GM19238 (cell line): ENCODE measurements at regions not wholly inside any gene's neighbourhood (a gene's known extent, or its start where the extent isn't known, plus 50 kb on each side); places are given as distances from the start of the nearest gene placed in this dataset.
"Not testable (repeated sequence)": the region's sequence is repeated elsewhere in the genome, so short reads cannot be mapped to it uniquely, and the experiment has no call there.

Experiments
- DNase-seq: peaks from one replicate; pipeline ENCODE4 v3.0.0; 2011; ENCODE audit warnings: low spot score; ENCODE audit not compliant: insufficient read length

GRCh38 chr12:77224346-77224745, 159.0 kb upstream of the E2F7 start:
- DNase-seq: no peak

DNA sequence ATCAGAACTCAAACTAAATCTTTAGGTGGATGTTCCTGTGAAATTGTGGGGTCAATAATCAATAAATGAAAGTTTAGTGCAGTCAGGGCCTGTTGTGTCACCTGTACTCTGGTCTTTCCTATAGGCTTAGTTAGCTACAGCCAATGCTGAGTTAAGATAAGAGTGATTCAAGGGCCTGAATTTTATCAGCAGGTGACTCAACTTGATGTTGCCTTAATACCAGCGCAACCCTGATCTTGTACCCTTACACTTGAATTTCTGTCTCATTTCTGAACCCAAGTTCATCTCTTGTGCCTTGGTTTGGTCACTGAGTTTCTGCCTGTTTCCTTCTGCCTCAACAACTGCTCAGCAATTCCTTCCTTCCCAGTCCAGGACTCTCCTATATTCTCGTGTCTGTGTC, 157.0 kb upstream of the E2F7 start:
- no peak for DNase-seq

- no peak for DNase-seq
Measured at GRCh38 chr12:77220586-77220985, 155.2 kb upstream of the E2F7 start.

- DNase-seq: no peak
Measured at GRCh38 chr12:77218278-77218677, 152.9 kb upstream of the E2F7 start.

DNA sequence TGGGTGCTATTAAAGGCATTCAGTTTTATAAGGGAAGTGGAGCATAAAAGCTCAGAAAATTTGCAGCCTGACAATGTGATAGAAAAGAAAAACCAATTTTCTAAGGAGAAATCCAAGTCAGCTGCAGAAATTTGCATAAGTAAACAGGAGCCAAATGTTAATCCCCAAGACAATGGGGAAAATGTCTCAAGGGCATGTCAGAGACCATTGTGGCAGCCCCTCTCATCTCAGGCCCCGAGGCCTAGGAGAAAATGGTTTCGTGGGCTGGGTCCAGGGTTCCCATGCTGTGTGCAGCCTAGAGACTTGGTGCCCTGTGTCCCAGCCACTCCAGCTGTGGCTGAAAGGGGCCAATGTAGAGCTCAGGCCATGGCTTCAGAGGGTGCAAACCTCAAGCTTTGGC, 150.8 kb upstream of the E2F7 start:
- DNase-seq: not testable (repeated sequence)

DNA sequence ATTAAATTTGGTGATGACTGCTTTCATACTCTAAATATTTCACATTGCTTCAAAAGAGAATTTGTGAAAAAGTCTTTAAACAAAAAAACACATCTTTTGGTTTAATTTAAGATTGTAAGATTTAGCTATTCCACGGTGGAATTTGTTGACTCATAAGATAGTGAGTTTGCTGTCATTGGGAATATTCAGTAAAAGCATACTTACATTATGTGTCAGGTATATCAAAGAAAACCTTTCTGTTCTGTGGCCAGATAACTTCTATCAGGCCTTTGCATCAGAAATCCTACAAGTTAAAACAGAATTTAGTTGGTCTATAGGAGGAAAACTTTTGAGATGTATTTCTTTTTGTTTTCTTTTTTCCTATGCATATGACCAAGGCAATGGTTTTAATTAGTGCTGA, 148.8 kb upstream of the E2F7 start:
- DNase-seq: no peak

DNA sequence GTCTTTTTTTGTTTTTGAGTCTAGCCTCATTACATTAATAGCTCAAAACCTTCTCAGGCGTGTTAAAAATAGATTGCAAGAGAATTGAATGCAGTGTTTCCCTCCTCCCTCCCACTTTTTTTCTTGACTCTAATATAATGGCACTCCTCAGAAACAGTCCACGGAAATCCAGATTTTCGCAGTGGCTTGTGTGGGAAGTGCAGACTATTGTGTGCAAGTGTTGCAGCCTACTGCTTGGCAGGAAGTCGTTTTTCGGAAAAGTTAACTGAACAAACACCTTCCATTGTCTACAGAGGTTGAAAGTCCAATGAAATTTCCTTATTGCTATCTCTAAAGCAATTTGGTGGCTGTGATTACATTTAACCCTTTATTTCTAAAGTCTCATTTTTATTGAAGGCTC, 147.9 kb upstream of the E2F7 start:
- no peak for DNase-seq

DNA sequence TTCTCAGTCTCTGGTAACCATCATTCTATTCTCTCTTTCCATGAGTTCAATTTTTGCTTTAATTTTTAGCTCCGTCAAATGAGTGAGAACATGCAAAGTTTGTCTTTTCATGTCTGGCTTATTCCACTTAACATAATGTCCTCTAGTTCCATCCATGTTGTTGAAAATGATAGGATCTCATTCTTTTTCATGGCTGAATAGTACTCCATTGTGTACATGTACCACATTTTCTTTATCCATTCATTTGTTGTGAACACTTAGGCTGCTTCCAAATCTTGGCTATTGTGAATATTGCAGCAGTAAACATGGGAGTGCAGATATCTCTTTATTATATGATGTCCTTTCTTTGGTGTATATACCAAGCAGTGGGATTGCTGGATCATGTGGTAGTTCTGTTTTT, 145.4 kb upstream of the E2F7 start:
- no peak for DNase-seq

- DNase-seq: no peak
Measured at GRCh38 chr12:77204083-77204482, 138.7 kb upstream of the E2F7 start.

DNA sequence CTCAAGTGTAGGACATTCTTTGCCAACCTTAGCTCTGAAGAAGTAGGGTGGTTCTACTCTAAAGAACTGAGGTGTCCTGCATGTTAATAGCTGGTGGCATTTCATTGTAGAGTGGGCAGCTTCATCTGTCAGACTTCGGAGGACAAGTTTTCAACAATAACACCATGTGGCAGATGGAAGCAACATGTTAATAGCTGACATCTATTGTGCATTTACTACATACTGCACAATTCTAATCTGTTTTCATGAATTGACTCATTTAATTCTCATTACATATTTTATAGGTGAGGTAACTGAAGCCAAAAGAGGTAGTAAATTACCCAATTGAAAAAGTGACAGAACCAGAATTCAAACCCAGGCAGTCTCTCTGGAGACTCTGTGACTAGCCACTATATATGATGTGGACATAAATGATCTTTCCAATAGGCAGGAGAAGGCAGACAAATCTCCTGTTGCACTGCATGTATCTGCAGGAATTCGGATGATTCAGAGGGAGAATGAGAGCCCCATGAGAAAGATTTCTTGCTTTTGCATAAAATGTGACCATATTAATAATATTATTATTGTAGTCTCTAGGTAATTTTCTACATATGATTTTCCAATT, 137.2 kb upstream of the E2F7 start:
- no peak for DNase-seq

DNA sequence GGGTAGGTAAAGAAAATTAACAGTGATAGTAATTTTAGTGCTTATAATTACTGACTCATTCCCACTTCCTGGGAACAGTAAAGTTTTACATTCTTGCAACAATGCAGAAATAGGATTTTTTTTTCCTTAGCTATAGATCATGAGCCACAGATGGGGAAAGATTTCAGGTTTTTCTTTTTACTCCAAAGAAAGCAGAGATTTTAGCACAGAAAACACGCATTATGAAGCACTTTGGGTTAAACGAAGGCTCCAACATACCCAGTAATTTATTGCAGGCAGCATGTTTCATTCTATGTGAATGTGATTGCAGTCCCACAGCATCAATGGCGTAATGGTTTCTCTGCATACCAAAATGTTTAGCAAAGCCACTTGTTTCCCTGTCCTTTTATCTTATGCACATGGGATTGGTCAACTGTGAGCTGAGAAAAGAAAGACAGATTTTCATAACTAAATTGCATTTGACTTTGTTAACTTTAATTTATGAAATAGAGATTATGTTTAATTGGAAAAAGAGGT, 124.6 kb upstream of the E2F7 start:
- DNase-seq: no peak

DNA sequence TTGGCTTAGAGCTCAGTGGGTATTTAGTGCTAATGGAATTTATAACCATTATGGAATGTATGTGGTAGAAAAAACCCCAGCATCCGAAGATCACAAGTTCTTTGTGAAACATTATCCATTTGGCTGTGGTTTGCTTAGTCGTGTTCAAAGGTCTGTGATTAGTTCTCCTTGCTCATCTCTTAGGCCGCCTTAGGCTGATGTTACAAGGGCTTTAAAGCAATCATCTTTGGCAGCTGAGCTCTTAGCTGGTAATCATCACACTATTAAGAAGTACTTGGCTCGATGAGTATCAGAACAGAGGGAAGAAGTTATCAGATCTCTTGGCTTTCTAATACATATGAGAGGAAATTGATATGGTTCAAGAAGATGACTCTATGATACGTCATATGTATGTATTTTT, 124.1 kb upstream of the E2F7 start:
- no peak for DNase-seq

GRCh38 chr12:77179515-77179914, 114.1 kb upstream of the E2F7 start:
- no peak for DNase-seq

GRCh38 chr12:77167801-77168200, 102.4 kb upstream of the E2F7 start:
- no peak for DNase-seq

DNA sequence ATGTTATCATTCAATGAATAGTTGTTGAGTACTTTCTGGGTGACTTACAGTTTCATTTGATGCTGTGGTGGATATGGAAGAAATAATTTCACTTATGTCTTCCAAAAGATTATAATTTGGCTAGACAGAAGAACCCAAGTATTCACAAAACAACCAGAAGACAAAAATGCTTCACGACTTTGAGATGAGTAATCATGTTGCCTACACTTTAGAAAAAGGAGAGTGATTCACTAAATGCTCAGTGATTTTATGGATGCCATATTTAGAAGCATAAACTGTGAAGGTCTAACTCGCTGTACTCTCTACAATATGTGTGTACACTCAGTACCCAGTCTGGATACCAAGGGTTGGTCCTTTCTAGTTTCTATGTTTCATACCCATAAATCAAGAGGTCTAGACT, 101.3 kb upstream of the E2F7 start:
- no peak for DNase-seq

- no peak for DNase-seq
Measured at GRCh38 chr12:77163074-77164038, 98.0 kb upstream of the E2F7 start.

- no peak for DNase-seq
Measured at GRCh38 chr12:77161944-77162343, 96.6 kb upstream of the E2F7 start.

DNA sequence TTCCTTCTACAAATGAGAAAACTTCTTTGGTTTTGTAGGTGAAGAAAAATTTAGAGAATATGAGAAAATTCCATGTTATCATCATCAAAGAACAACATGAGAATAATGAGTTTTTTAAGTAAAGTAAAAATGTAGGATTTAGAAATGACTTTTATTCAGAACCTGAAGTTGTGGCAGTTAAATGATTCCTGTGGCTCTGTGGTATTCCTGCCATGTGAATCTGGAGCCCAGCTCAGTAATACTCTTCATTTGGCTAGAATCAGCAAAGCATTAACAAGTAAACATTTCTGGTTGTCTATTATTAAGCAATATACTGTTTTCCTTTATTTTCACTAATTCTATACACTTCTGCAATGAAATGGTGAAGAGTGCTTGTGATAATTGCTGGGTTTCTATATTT, 95.6 kb upstream of the E2F7 start:
- no peak for DNase-seq

DNA sequence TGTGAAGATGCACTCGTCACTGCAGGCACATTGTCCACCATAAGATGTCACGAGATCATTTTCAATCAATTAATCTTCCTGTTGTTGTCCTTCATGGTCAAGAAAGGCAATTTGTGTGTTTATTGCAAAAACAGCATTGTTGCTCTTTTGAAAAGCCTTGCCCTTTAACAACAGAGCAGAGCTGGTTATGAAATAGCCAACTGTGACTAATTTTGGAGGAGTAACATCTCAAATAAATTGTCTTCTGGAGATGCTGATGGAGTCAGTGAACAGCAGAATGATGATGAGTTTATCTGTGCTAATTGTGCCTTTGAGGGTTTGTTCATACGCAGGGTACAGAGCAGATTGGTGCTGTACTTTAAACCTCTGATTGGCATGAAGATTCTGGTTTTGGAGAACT, 88.3 kb upstream of the E2F7 start:
- no peak for DNase-seq

DNA sequence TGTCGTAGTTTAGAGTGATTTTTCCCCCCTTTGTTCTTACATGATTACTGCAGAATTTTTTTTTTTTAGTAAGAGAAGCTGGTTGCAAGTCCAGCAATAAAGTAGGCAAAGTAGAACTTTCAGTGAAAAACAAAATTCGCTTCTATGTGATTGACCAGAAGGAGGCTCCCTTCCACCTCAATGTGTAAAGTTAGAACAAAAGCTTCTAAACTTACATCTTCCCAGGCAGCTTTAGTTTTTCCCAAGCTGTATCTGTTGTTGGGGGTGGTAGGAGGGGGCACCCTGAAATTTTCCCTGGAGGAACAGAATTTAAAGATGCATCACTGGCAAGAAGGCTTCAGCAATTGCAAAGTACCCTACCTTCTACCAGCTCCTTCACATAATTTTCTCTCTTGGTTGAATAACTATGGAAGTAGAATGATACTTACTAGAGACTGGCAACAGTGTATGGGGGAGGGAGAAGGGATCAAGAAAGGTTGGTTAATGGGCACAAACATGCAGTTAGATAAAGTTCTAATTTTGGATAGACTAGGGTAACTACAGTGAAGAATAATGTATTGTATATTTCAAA, 87.3 kb upstream of the E2F7 start:
- DNase-seq: no peak

DNA sequence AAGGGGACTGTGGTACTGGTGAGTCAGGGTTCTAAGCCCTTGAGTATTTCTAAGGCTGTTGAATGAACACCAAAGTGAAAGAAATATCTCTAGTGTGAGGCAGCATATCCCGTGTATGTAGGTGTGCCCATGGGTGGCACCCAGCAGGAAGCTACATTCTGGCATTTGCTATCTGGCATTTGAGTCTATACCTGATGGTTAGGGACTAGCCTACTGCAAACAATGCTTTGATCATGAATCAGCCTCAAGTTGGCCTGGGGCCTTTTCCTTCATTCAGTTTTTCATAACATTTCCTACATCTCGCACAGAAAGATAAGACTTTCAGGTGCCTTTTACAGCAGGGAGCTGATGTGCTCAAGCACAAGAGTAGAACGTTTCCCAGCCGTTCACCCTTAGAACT, 85.7 kb upstream of the E2F7 start:
- DNase-seq: no peak

- DNase-seq: no peak
Measured at GRCh38 chr12:77133566-77133965, 68.2 kb upstream of the E2F7 start.
